Peyer's patch (tissue), 4 donors: ENCODE measurements at regions not wholly inside any gene's neighbourhood (a gene's known extent, or its start where the extent isn't known, plus 50 kb on each side); places are given as distances from the start of the nearest gene placed in this dataset.

Experiments
- CTCF ChIP-seq, 6 experiments: fragments of 450-650 bp in 4 of 6; fragments of 200-600 bp in 2 of 6; sonication (generic) in 1 of 6; IDR thresholded peaks; one replicate each; pipeline ENCODE4 v1.5.1; 2017 to 2019; ENCODE audit warnings: antibody characterized with exemption in 6 of 6, mild to moderate bottlenecking in 3 of 6, moderate library complexity in 1 of 6
- POLR2A ChIP-seq, 2 donors: fragments of 450-650 bp; IDR thresholded peaks; one replicate each; pipeline ENCODE4 v1.5.1; 2017; ENCODE audit warnings: antibody characterized with exemption in 2 of 2, mild to moderate bottlenecking in 2 of 2, moderate library complexity in 2 of 2

- TF ChIP-seq POLR2A (IDR thresholded peaks at IDR 0.05): no peak
- TF ChIP-seq CTCF (IDR thresholded peaks at IDR 0.05): no peak
These were observed 164.3 kb upstream of the ZC3H12A start for GRCh38 chr1:37310064-37310463.
